HG03039 (cell line): ENCODE measurements at regions not wholly inside any gene's neighbourhood (a gene's known extent, or its start where the extent isn't known, plus 50 kb on each side); places are given as distances from the start of the nearest gene placed in this dataset.

ENCODE experiments used
- ATAC-seq: cut with Tn5 transposase; IDR thresholded peaks from one replicate; pipeline ENCODE4 v1.9.1; 2021; ENCODE audit warnings: mild to moderate bottlenecking, moderate library complexity; ENCODE audit not compliant: unreplicated experiment

GRCh38 chr16:16865374-16865773, 486.4 kb downstream of the NPIPA7 start:
- no peak for ATAC-seq

- no peak for ATAC-seq
These were observed 489.0 kb downstream of the NPIPA7 start for GRCh38 chr16:16867973-16868372.

- no peak for ATAC-seq
These were observed 489.8 kb downstream of the NPIPA7 start for GRCh38 chr16:16868727-16869126.

- ATAC-seq = no peak
These were observed 490.8 kb downstream of the NPIPA7 start for GRCh38 chr16:16869746-16870145.

- ATAC-seq = no peak
These were observed 492.3 kb downstream of the NPIPA7 start for GRCh38 chr16:16871196-16871595.

GRCh38 chr16:16877061-16877460, 498.1 kb downstream of the NPIPA7 start:
- no peak for ATAC-seq

GRCh38 chr16:16879567-16880251, 500.8 kb downstream of the NPIPA7 start:
- no peak for ATAC-seq

- no peak for ATAC-seq
These were observed 502.9 kb downstream of the NPIPA7 start for GRCh38 chr16:16881814-16882213.

GRCh38 chr16:16882766-16883165, 503.8 kb downstream of the NPIPA7 start:
- no peak for ATAC-seq

GRCh38 chr16:16884451-16884850, 505.5 kb downstream of the NPIPA7 start:
- ATAC-seq = no peak

GRCh38 chr16:16887193-16887592, 508.3 kb downstream of the NPIPA7 start:
- no peak for ATAC-seq

- no peak for ATAC-seq
These were observed 512.0 kb downstream of the NPIPA7 start for GRCh38 chr16:16890964-16891363.

- no peak for ATAC-seq
These were observed 525.7 kb downstream of the NPIPA7 start for GRCh38 chr16:16904601-16905000.

GRCh38 chr16:16905850-16906249, 526.9 kb downstream of the NPIPA7 start:
- no peak for ATAC-seq

GRCh38 chr16:16907089-16907488, 528.1 kb downstream of the NPIPA7 start:
- ATAC-seq = no peak

GRCh38 chr16:16908077-16908476, 529.1 kb downstream of the NPIPA7 start:
- ATAC-seq = no peak

- ATAC-seq = no peak
These were observed 530.2 kb downstream of the NPIPA7 start for GRCh38 chr16:16909126-16909525.

- ATAC-seq = no peak
These were observed 531.7 kb downstream of the NPIPA7 start for GRCh38 chr16:16910666-16911065.

GRCh38 chr16:16915771-16916170, 536.8 kb downstream of the NPIPA7 start:
- no peak for ATAC-seq

- ATAC-seq = no peak
These were observed 538.3 kb downstream of the NPIPA7 start for GRCh38 chr16:16917191-16917785.

GRCh38 chr16:16923479-16923878, 544.5 kb downstream of the NPIPA7 start:
- ATAC-seq = no peak

GRCh38 chr16:16924613-16925012, 545.7 kb downstream of the NPIPA7 start:
- no peak for ATAC-seq

- ATAC-seq = no peak
These were observed 545.3 kb downstream of the XYLT1 start for GRCh38 chr16:16925432-16925831.
